Aorta (tissue), 5 donors: ENCODE measurements at regions not wholly inside any gene's neighbourhood (a gene's known extent, or its start where the extent isn't known, plus 50 kb on each side); places are given as distances from the start of the nearest gene placed in this dataset.
A peak's percentile ranks its signal among the peaks of the same experiment; 100 is the strongest.

Source experiments
- ATAC-seq: fragments of 200-7000 bp; cut with Tn5 transposase; one replicate; pipeline ENCODE4 v1.9.1; 2022; ENCODE audit warnings: moderate library complexity; ENCODE audit not compliant: low FRiP score
- DNase-seq, 2 donors: peaks; one replicate each; pipeline ENCODE4 v3.0.0-alpha.2; 2020
- H3K27ac ChIP-seq, 2 donors: one replicate each; pipeline ENCODE4 v1.5.1; 2013; ENCODE audit warnings: low read length in 2 of 2, mild to moderate bottlenecking in 2 of 2, moderate library complexity in 2 of 2, control low read depth in 1 of 2, inconsistent platforms in 1 of 2, low read depth in 1 of 2
- H3K27me3 ChIP-seq, 2 donors: one replicate each; pipeline ENCODE4 v1.6.1; 2013; ENCODE audit warnings: control low read depth in 1 of 2, low read length in 1 of 2, mild to moderate bottlenecking in 1 of 2, moderate library complexity in 1 of 2; ENCODE audit not compliant: insufficient read depth in 2 of 2, control insufficient read depth in 1 of 2
- H3K36me3 ChIP-seq, 2 donors: one replicate each; pipeline ENCODE4 v1.6.1; 2013; ENCODE audit warnings: control low read depth in 1 of 2, low read length in 1 of 2, mild to moderate bottlenecking in 1 of 2; ENCODE audit not compliant: insufficient read depth in 2 of 2, control insufficient read depth in 1 of 2
- H3K4me1 ChIP-seq, 2 donors: one replicate each; pipeline ENCODE4 v1.6.1; 2013; ENCODE audit warnings: low read length in 2 of 2, control low read depth in 1 of 2, mild to moderate bottlenecking in 1 of 2, moderate library complexity in 1 of 2; ENCODE audit not compliant: insufficient read depth in 2 of 2, control insufficient read depth in 1 of 2
- H3K4me3 ChIP-seq, 2 donors: one replicate each; pipeline ENCODE4 v1.5.1; 2013; ENCODE audit warnings: low read length in 2 of 2, control low read depth in 1 of 2, mild to moderate bottlenecking in 1 of 2
- H3K9me3 ChIP-seq: one replicate; pipeline ENCODE4 v1.6.1; 2013; ENCODE audit warnings: mild to moderate bottlenecking, low read length; ENCODE audit not compliant: control insufficient read depth
- WGBS, 2 donors: extraction: QIAGEN DNeasy Blood & Tissue Kit; methylation state at CpG; one replicate each; pipeline ENCODE4 v1.1.7; 2013; 5-methylcytosine and 5-hydroxymethylcytosine counted together
- intact Hi-C, 2 donors: fragments of 100-400 bp; cut with DNase I; formaldehyde crosslinking; loops; one replicate each; pipeline versions ENCODE4 v1.14.2 to v1.15.0; 2022
- donor health status: healthy with polysubstance abuse.
- donor health status: Bipolar disorder and iron deficiency.
- donor health status: DM: no; HTN: no; CAD: no.
- donor health status: DM: no; HTN: no; CAD: no.
- donor health status: DM: yes; HTN: yes; CAD: no.

DNA sequence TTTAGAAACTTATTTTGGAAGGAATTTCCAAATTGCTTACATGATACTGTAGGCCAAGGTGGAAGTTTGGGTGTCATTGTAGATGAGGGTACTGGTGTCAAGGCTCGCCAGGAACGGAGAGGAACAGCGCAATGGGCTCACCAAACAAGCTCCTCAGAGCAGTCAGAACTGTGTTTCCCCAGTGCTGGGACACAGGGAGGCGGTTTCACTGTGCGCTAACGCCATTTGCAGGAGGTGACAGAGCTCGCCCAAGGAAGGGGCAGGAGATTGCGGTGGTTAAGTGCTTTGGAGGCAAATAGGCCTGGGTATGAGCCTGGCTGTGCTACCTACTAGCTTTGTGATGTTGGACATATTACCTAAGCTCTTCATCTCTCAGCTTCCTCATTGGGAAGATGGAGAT, 57.3 kb downstream of the HHEX start:
- WGBS, 2 donors, result 94 to 97% methylated on average over 8 of the region's 8 CpGs
- no peaks in the 10 kb centered on the region for H3K27me3 ChIP-seq

DNA sequence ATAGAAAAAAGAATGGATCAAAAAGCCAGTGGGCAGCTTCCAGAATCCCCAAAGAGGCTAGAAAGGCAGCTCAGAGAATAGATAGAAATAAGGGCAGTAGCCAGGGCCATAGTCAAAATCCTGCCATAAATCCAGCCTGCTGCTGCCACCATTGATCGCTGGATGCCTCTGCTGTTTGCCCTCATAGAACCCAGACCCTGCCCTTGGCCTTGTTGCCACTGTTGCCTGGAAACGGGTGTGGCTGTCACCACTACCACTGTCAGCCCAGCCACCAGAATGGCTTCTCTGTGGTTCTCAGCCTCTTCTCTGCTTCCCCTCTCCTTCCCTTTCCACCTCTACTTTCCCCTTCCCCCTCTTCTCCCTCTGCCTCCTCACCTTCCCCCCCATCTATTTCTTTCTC, 57.8 kb downstream of the HHEX start:
- 88 to 92% methylated on average over 2 of the region's 2 CpGs for WGBS, 2 donors
- DNase-seq, result peak in 1 of 2 donors; percentile 59
- ATAC-seq, result no peak

More for the DNA sequence above, 57.3 kb downstream of the HHEX start:
- ATAC-seq (no peak), DNase-seq (no peak)
- Histone ChIP-seq H3K4me3 (no peak overlapping the region), H3K9me3 (no peaks in the 10 kb centered on the region), H3K4me1 (no peaks in the 10 kb centered on the region), H3K27ac (no peak overlapping the region), H3K36me3 (no peaks in the 10 kb centered on the region)
- intact Hi-C loops, result no loop called here

DNA sequence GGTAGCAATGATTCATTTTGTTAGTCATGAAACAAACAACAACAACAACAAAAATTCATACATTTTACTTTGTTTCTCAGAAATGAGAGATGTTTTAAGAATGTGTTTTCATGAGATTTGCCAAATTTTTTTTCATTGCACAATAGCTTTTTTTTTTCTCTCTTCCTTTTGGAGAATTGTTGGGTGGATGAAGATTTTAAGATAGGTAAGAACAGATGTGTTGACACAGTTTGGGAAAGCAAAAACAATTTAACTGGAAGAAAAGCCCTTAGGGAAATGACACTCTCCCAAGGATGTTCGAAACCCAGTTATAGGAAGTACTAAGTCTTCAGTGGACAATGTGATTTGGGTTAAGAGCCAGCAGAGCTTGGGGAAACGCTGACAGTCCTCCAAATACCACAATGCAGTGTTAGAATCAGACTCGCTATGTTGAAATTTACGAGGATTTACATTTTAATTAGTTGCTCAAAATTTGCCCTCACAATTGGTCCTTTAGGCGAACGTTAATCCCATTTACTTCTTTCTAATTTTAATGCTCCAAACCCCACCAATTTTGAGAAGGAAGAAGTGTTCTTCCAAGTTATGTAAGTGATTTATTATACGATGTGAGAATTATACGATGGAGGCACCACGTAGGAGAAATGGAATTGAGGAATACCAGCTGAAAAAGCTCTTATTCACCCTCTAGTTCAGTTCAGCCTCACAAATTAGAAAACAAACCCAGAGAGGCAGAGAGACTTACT, 61.2 kb downstream of the HHEX start:
- Histone ChIP-seq H3K27me3 (no peaks in the 10 kb centered on the region), H3K4me1 (no peaks in the 10 kb centered on the region), H3K4me3 (no peak overlapping the region), H3K27ac (no peak overlapping the region), H3K36me3 (no peaks in the 10 kb centered on the region), H3K9me3 (no peaks in the 10 kb centered on the region)
- intact Hi-C loops, result no loop called here
- ATAC-seq, result no peak
- DNase-seq, result no peak
- 59 to 69% methylated on average over 9 of the region's 9 CpGs for WGBS, 2 donors

More for the DNA sequence above, 57.8 kb downstream of the HHEX start:
- H3K9me3 ChIP-seq, result no peaks in the 10 kb centered on the region
- no peaks in the 10 kb centered on the region for H3K27me3 ChIP-seq
- no peak overlapping the region for H3K4me3 ChIP-seq
- no peaks in the 10 kb centered on the region for H3K36me3 ChIP-seq
- intact Hi-C loops, result no loop called here
- no peaks in the 10 kb centered on the region for H3K4me1 ChIP-seq
- no peak overlapping the region for H3K27ac ChIP-seq

DNA sequence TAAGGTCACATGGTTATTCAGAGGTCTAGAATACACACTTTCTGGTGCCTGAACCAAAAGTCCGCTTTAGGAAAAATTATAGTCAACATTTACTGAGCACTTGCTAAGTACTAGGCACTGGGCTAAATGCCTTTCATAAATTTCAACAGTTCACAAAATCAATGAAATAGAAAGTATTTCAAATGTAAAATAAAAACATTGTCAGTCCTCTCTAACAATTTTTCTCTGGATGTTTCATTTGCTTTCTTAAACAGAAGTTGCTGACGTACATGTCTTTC, 61.7 kb downstream of the HHEX start:
- Histone ChIP-seq H3K27me3 (no peaks in the 10 kb centered on the region), H3K9me3 (no peaks in the 10 kb centered on the region), H3K36me3 (no peaks in the 10 kb centered on the region), H3K4me1 (no peaks in the 10 kb centered on the region), H3K4me3 (no peak overlapping the region), H3K27ac (no peak overlapping the region)
- ATAC-seq, result no peak
- WGBS, 2 donors, result 82 to 85% methylated on average over 2 of the region's 2 CpGs
- intact Hi-C loops, result no loop called here
- no peak for DNase-seq

DNA sequence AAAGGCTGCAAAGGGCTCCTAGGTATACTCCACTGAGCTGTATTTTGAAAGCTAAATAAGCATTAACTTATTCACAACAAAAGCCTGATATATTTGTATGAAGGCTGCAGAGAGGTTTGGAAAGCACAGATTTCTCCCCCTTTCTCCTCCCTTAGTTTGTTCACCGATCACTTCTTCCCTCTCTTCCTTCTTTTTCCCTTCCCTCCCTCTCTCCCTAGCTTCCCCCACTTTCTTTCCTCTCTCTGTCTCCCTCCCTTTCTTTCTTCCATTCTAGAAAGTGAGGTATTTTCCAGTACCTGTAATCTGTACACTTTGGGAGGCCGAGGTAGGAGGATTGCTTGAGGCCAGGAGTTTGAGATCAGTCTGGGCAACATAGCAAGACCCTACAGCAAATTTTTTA, 62.1 kb downstream of the HHEX start:
- 93 to 96% methylated on average over 2 of the region's 2 CpGs for WGBS, 2 donors
- no peaks in the 10 kb centered on the region for H3K9me3 ChIP-seq
- intact Hi-C loops, result no loop called here
- no peak overlapping the region for H3K4me3 ChIP-seq
- H3K27ac ChIP-seq, result no peak overlapping the region
- ATAC-seq (no peak), DNase-seq (no peak)
- no peaks in the 10 kb centered on the region for H3K27me3 ChIP-seq
- H3K36me3 ChIP-seq, result no peaks in the 10 kb centered on the region
- no peaks in the 10 kb centered on the region for H3K4me1 ChIP-seq

DNA sequence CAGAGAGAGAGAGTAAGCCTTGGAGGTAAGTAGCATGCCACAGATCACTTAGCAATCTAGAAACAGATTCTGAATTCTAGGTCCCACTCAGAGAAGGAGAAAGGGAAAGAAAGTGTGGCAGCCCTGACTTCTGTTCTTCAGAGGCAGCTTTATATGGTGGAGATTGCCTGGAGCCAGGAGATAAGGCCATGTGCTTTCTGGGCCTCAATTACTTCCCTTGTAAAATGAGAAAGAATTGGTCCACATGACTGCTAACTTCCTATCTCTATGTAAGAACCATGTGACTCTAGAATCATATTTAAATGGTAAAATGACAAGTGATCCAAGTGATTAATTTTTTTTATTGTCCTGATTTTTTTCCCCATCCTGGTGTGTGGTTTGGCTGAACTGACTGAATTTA, 64.1 kb downstream of the HHEX start:
- Histone ChIP-seq H3K4me1 (no peaks in the 10 kb centered on the region), H3K4me3 (no peak overlapping the region), H3K9me3 (no peaks in the 10 kb centered on the region), H3K27ac (no peak overlapping the region), H3K36me3 (no peaks in the 10 kb centered on the region), H3K27me3 (no peaks in the 10 kb centered on the region)
- ATAC-seq (no peak), DNase-seq (no peak)
- intact Hi-C loops, result no loop called here

DNA sequence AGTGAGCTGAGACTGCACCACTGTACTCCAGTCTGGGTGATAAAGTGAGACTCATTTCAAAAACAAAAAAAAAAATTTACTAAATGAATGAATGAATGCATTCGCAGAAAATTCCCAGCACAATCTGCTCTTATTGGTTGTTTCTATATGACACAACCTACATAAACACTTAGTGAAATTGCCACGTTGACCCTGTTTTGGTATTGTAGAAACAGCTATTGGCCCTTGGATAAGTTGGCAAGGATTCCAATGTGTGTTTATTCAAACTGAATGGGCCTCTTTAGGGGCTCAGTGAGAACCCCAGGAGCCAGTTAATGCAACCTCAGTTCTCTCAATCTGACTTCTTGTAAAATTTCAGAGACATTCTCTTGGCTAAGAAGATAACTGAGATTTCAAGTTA, 66.0 kb downstream of the HHEX start:
- no peak overlapping the region for H3K4me3 ChIP-seq
- no peaks in the 10 kb centered on the region for H3K9me3 ChIP-seq

DNA sequence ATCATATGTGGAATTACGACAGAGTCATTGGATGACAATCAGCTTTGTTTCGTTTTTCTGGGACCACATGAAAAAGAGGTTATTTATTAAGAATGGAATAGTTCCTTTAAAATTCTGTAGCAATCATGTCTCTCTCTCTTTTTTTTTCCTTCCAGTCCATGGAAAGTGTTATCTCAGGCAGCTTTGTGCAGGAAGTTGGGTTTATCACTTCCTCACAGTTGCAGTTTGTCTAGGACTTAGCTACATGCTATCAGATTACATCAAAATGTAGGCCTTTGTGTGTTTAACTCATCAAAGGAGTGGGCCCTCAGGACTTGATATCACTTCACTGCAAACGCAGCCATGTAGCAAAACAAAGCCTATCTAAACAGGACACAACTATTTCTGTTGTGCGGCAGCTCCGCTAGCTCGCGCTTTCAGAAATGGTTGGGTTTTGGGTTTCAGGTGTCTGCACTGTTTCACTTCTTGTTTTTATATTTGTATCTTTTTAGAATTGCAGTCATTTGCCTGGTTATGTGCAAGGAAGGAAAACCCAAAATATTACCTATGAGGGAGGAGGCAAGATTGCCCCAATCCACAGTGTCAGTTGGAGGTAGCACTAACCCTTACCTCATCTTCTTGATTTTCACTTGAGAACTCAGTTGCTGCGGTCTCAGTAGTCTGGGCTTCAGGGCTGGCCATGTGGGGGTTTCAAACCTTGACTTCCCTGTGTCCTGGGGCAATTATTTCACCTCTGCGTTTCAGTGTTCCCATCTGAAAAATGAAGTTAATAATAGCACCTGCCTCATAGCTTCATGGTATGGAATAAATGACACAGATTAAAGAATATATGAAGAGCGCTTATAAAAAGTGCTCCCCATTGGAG, 66.7 kb downstream of the HHEX start:
- peak; percentile 37 for ATAC-seq
- no peaks in the 10 kb centered on the region for H3K27me3 ChIP-seq
- no peak overlapping the region for H3K4me3 ChIP-seq
- peak overlapping the region; percentile 71 for H3K27ac ChIP-seq
- DNase-seq, result no peak
- H3K9me3 ChIP-seq, result no peaks in the 10 kb centered on the region
- 82 to 83% methylated on average over 10 of the region's 10 CpGs for WGBS, 2 donors
- H3K4me1 ChIP-seq, result peaks cover 0 to 3% of the 10 kb centered on the region in 2 donors
- H3K36me3 ChIP-seq, result no peaks in the 10 kb centered on the region
- intact Hi-C loops, result loop anchor here in 1 of 2 donors (5.0 kb wide), 1 partner anchor 64 kb away; no protein-coding TSS in a partner anchor

More for the DNA sequence above, 66.0 kb downstream of the HHEX start:
- DNase-seq (no peak), ATAC-seq (no peak)
- Histone ChIP-seq H3K36me3 (no peaks in the 10 kb centered on the region), H3K27me3 (no peaks in the 10 kb centered on the region), H3K4me1 (peaks cover 0 to 3% of the 10 kb centered on the region in 2 donors), H3K27ac (no peak overlapping the region)
- intact Hi-C loops, result loop anchor here in 1 of 2 donors (5.0 kb wide), 1 partner anchor 63 kb away; no protein-coding TSS in a partner anchor
- whole genome bisulfite sequencing, 2 donors, result 77 to 81% methylated on average over 2 of the region's 2 CpGs
